ENCODE measurements at regions not wholly inside any gene's neighbourhood (a gene's known extent, or its start where the extent isn't known, plus 50 kb on each side); places are given as distances from the start of the nearest gene placed in this dataset.

DNA sequence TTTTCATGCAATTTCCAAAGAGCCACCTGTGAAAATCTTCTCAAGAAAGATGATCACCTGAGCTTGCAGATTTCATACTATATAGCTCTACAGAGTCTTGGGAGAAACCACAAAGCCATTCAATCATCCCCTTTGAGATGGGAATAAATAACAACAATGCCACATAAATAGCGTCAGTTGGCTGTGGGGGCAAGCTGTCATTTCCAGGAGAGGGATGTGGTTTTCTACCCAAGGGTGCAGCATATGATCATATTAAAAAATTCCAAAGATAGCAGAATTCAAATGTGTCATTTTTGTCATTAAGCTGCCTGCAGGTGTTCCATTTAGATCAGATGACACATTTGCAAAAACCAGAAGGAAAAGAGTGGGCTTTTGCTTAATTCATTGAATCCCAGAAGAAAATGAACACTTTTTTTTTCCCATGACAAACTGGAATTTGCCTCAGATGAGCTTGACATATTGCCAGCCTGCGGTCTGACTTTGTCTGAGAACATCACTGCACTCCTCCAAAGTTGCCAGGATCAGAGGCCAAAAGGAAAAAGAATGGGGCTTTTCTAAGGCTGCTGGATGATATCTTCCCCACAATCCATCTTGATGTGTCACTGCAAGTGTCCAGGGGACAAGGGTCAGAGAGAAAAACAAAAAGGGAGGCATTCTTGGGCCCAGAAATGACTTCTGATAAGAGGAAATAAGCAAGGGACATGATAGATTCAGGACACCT, 314.1 kb upstream of the USP25 start:
- intact Hi-C loops (cut with DNase I): loop anchor here in 1 of 10 donors (10.0 kb wide), 1 partner anchor 59 kb away; no protein-coding TSS in a partner anchor
- Histone ChIP-seq H3K9me3 (no peaks in the 10 kb centered on the region), H3K27ac (no peak overlapping the region), H3K4me3 (no peak overlapping the region), H3K36me3 (no peaks in the 10 kb centered on the region), H3K4me1 (peaks cover 0 to 23% (median 0%) of the 10 kb centered on the region in 12 donors), H3K27me3 (no peaks in the 10 kb centered on the region)
- TF ChIP-seq, protein P1, sequence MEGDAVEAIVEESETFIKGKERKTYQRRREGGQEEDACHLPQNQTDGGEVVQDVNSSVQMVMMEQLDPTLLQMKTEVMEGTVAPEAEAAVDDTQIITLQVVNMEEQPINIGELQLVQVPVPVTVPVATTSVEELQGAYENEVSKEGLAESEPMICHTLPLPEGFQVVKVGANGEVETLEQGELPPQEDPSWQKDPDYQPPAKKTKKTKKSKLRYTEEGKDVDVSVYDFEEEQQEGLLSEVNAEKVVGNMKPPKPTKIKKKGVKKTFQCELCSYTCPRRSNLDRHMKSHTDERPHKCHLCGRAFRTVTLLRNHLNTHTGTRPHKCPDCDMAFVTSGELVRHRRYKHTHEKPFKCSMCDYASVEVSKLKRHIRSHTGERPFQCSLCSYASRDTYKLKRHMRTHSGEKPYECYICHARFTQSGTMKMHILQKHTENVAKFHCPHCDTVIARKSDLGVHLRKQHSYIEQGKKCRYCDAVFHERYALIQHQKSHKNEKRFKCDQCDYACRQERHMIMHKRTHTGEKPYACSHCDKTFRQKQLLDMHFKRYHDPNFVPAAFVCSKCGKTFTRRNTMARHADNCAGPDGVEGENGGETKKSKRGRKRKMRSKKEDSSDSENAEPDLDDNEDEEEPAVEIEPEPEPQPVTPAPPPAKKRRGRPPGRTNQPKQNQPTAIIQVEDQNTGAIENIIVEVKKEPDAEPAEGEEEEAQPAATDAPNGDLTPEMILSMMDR (IDR thresholded peaks at IDR 0.05): no peak
- no peak for TF ChIP-seq POLR2A (IDR thresholded peaks at IDR 0.05)
- DNase-seq (peak in 1 of 5 donors; percentile 9), ATAC-seq (no peak)
- 71 to 80% (median 74%) methylated on average over 2 of the region's 2 CpGs for WGBS, 4 donors

DNA sequence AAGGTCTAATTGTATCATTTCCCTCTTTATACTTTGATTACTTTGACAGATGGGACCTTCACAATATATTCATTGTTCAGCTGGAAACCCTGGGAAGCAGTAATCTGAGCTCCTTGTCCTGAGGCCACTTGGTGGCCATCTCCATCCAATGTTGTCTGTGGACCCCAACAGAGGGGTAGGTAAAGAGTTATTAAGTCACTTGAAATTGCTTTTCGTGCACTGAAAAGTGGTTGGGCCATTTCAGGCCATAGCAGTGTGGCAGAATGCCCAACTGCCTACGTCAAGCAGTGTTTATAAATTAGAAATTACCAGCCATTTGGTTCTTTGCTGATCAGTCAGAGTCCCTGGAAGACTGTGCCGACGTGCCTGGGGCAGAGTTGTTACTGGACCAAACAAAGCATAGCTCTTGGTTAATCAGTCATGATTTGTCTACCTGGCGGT, 308.3 kb upstream of the USP25 start:
- no peak for TF ChIP-seq POLR2A (IDR thresholded peaks at IDR 0.05)
- TF ChIP-seq, protein P1 (IDR thresholded peaks at IDR 0.05): no peak
- 70 to 89% (median 79%) methylated on average over 5 of the region's 5 CpGs for WGBS, 4 donors
- intact Hi-C loops (cut with DNase I): no loop called here
- H3K27ac ChIP-seq: no peak overlapping the region
- DNase-seq: no peak
- no peaks in the 10 kb centered on the region for H3K9me3 ChIP-seq
- no peaks in the 10 kb centered on the region for H3K36me3 ChIP-seq
- no peak overlapping the region for H3K4me3 ChIP-seq
- ATAC-seq: no peak
- no peaks in the 10 kb centered on the region for H3K27me3 ChIP-seq
- no peaks in the 10 kb centered on the region for H3K4me1 ChIP-seq

DNA sequence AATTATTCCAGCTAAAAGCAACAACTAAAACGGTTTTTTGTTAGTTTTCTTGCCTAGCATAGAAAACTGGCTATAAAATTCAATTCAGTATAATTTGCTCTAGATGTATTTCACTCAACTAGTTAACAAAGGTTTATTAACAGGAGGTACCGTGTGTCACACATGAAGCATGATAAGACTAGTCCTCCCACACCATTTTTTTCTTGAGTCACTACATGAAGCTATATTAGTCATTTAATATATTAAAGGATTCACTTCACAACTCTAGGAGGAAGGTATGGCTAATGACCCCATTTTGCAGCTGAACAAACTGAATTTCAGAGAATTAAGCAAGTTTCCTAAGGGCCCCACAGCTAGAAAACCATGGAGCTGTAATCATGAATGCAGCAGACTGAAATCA, 307.8 kb upstream of the USP25 start:
- WGBS, 4 donors: 75 to 85% (median 81%) methylated on average over 2 of the region's 2 CpGs
- DNase-seq (no peak), ATAC-seq (no peak)
- H3K36me3 ChIP-seq: no peaks in the 10 kb centered on the region
- no peak overlapping the region for H3K4me3 ChIP-seq
- TF ChIP-seq, protein P1 (IDR thresholded peaks at IDR 0.05): no peak
- no peak for TF ChIP-seq POLR2A (IDR thresholded peaks at IDR 0.05)
- H3K27me3 ChIP-seq: no peaks in the 10 kb centered on the region
- no peaks in the 10 kb centered on the region for H3K9me3 ChIP-seq
- intact Hi-C loops (cut with DNase I): no loop called here
- no peaks in the 10 kb centered on the region for H3K4me1 ChIP-seq
- no peak overlapping the region for H3K27ac ChIP-seq

DNA sequence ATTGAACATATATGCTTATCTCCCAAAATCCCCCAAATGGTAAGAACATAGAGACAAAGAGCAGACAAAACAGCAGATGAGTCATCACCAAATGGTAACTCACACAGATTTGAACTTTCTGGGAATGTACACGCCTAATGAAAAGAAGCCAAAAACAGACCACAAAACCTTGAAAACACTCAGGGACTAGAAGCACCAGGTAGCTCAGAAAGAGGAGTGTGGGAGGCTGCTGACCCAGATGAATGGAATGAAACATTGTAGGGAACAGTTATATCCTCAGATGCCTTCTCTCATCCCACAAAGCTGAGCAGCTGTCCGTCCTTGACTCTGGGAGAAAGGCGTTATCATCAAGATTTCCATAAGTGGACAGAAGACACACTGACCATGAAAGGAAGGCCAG, 307.0 kb upstream of the USP25 start:
- Histone ChIP-seq H3K4me1 (no peaks in the 10 kb centered on the region), H3K27ac (no peak overlapping the region), H3K36me3 (no peaks in the 10 kb centered on the region), H3K27me3 (no peaks in the 10 kb centered on the region), H3K4me3 (no peak overlapping the region), H3K9me3 (no peaks in the 10 kb centered on the region)
- intact Hi-C loops (cut with DNase I): no loop called here
- no peak for ATAC-seq
- WGBS, 4 donors: 54 to 85% (median 62%) methylated on average over 3 of the region's 3 CpGs
- DNase-seq: no peak
- TF ChIP-seq POLR2A (IDR thresholded peaks at IDR 0.05): no peak
- TF ChIP-seq, protein P1 (IDR thresholded peaks at IDR 0.05): no peak

All from heart left ventricle (tissue), 16 donors.